ENCODE measurements at regions not wholly inside any gene's neighbourhood (a gene's known extent, or its start where the extent isn't known, plus 50 kb on each side); places are given as distances from the start of the nearest gene placed in this dataset.

- H3K9me3 ChIP-seq: no peaks in the 10 kb centered on the region
- ATAC-seq (peak; percentile 37 to 58 (median 58)), DNase-seq (peak; percentile 52 to 67)
- TF ChIP-seq CTCF (IDR thresholded peaks at IDR 0.05): no peak
- intact Hi-C loops (cut with DNase I): no loop called here
- H3K27me3 ChIP-seq (ENCODE audit: insufficient read depth in 3 of 3, low read length in 2 of 3): no peaks in the 10 kb centered on the region
- H3K27ac ChIP-seq: no peak overlapping the region
- no peaks in the 10 kb centered on the region for H3K4me1 ChIP-seq
- no peaks in the 10 kb centered on the region for H3K36me3 ChIP-seq (ENCODE audit: insufficient read depth in 1 of 2, low read depth in 1 of 2)
- 14 to 28% (median 17%) methylated on average over 2 of the region's 2 CpGs for WGBS, 3 donors
- H3K4me3 ChIP-seq: no peak overlapping the region
Observed at GRCh38 chr6:80767808-80768207, 661.3 kb downstream of the BCKDHB start.

GRCh38 chr6:80744213-80744612 lies 637.7 kb downstream of the BCKDHB start:
- Histone ChIP-seq H3K27me3 (ENCODE audit: insufficient read depth in 3 of 3, low read length in 2 of 3) (no peaks in the 10 kb centered on the region), H3K4me1 (no peaks in the 10 kb centered on the region), H3K4me3 (no peak overlapping the region), H3K9me3 (no peaks in the 10 kb centered on the region), H3K27ac (no peak overlapping the region), H3K36me3 (ENCODE audit: insufficient read depth in 1 of 2, low read depth in 1 of 2) (no peaks in the 10 kb centered on the region)
- no peak for DNase-seq
- intact Hi-C loops (cut with DNase I): no loop called here
- TF ChIP-seq CTCF (IDR thresholded peaks at IDR 0.05): no peak
- ATAC-seq: no peak

GRCh38 chr6:80742481-80742880 lies 636.0 kb downstream of the BCKDHB start:
- TF ChIP-seq CTCF (IDR thresholded peaks at IDR 0.05): no peak
- Histone ChIP-seq H3K4me3 (no peak overlapping the region), H3K36me3 (ENCODE audit: insufficient read depth in 1 of 2, low read depth in 1 of 2) (no peaks in the 10 kb centered on the region), H3K4me1 (no peaks in the 10 kb centered on the region), H3K27me3 (ENCODE audit: insufficient read depth in 3 of 3, low read length in 2 of 3) (no peaks in the 10 kb centered on the region), H3K27ac (no peak overlapping the region), H3K9me3 (no peaks in the 10 kb centered on the region)
- ATAC-seq: no peak
- intact Hi-C loops (cut with DNase I): no loop called here
- WGBS, 3 donors: 26 to 36% (median 29%) methylated on average over 2 of the region's 2 CpGs
- DNase-seq: no peak

GRCh38 chr6:80733641-80734040 lies 627.2 kb downstream of the BCKDHB start:
- Histone ChIP-seq H3K27ac (no peak overlapping the region), H3K4me3 (no peak overlapping the region), H3K4me1 (no peaks in the 10 kb centered on the region), H3K36me3 (ENCODE audit: insufficient read depth in 1 of 2, low read depth in 1 of 2) (no peaks in the 10 kb centered on the region), H3K9me3 (no peaks in the 10 kb centered on the region), H3K27me3 (ENCODE audit: insufficient read depth in 3 of 3, low read length in 2 of 3) (no peaks in the 10 kb centered on the region)
- no peak for ATAC-seq
- no peak for DNase-seq
- intact Hi-C loops (cut with DNase I): no loop called here
- WGBS, 3 donors: 39 to 62% (median 54%) methylated on average over 2 of the region's 2 CpGs
- no peak for TF ChIP-seq CTCF (IDR thresholded peaks at IDR 0.05)

GRCh38 chr6:80728830-80729229 lies 622.4 kb downstream of the BCKDHB start:
- Histone ChIP-seq H3K27ac (no peak overlapping the region), H3K4me3 (no peak overlapping the region), H3K4me1 (no peaks in the 10 kb centered on the region), H3K27me3 (ENCODE audit: insufficient read depth in 3 of 3, low read length in 2 of 3) (no peaks in the 10 kb centered on the region), H3K36me3 (ENCODE audit: insufficient read depth in 1 of 2, low read depth in 1 of 2) (no peaks in the 10 kb centered on the region), H3K9me3 (no peaks in the 10 kb centered on the region)
- WGBS, 3 donors: 67 to 75% (median 70%) methylated on average over 1 of the region's 1 CpG
- intact Hi-C loops (cut with DNase I): no loop called here
- ATAC-seq: no peak
- no peak for DNase-seq
- no peak for TF ChIP-seq CTCF (IDR thresholded peaks at IDR 0.05)

All from psoas muscle (tissue), 7 donors.